DND-41 (cell line): ENCODE measurements at regions not wholly inside any gene's neighbourhood (a gene's known extent, or its start where the extent isn't known, plus 50 kb on each side); places are given as distances from the start of the nearest gene placed in this dataset.
"Not testable (repeated sequence)": the region's sequence is repeated elsewhere in the genome, so short reads cannot be mapped to it uniquely, and the experiment has no call there.

Source experiments
- ATAC-seq: fragments of 200-7000 bp; cut with Tn5 transposase; 3 replicates; pipeline ENCODE4 v1.9.1; 2021; ENCODE audit warnings: low read depth; ENCODE audit not compliant: insufficient read depth
- DNase-seq: peaks from one replicate; pipeline ENCODE4 v3.0.0-alpha.2; 2020
- H2AFZ ChIP-seq: 2 replicates; pipeline ENCODE4 v1.6.0; 2012; ENCODE audit warnings: low read depth, low read length
- H3K27ac ChIP-seq: 2 replicates; pipeline ENCODE4 v1.5.1; 2012; ENCODE audit warnings: low read length, inconsistent platforms
- H3K27me3 ChIP-seq: fragments of 200-600 bp; sonication (generic); 2 replicates; pipeline ENCODE4 v1.6.0; 2012; ENCODE audit warnings: low read length, mild to moderate bottlenecking, inconsistent platforms; ENCODE audit not compliant: insufficient read depth, poor library complexity
- H3K36me3 ChIP-seq: 2 replicates; pipeline ENCODE4 v1.5.1; 2012; ENCODE audit warnings: low read length, inconsistent platforms; ENCODE audit not compliant: insufficient read depth
- H3K4me1 ChIP-seq: 2 replicates; pipeline ENCODE4 v1.5.1; 2012; ENCODE audit warnings: mild to moderate bottlenecking, low read length; ENCODE audit not compliant: insufficient read depth
- H3K4me2 ChIP-seq: 2 replicates; pipeline ENCODE4 v1.6.0; 2012; ENCODE audit warnings: mild to moderate bottlenecking, moderate library complexity, low read length, inconsistent platforms; ENCODE audit not compliant: insufficient read depth
- H3K4me3 ChIP-seq, 2 experiments: fragments of 200-600 bp in 1 of 2; shearing (Covaris generic) in 1 of 2; 2 replicates each; pipeline ENCODE4 v1.5.1; 2012 to 2016; ENCODE audit warnings: inconsistent platforms in 2 of 2, low read length in 2 of 2, mild to moderate bottlenecking in 2 of 2, low read depth in 1 of 2, moderate library complexity in 1 of 2
- H3K79me2 ChIP-seq: 2 replicates; pipeline ENCODE4 v1.6.0; 2012; ENCODE audit warnings: low read length, inconsistent platforms; ENCODE audit not compliant: insufficient read depth
- H3K9ac ChIP-seq: 2 replicates; pipeline ENCODE4 v1.6.0; 2012; ENCODE audit warnings: low read depth, mild to moderate bottlenecking, inconsistent platforms, low read length, moderate library complexity
- H3K9me3 ChIP-seq: 2 replicates; pipeline ENCODE4 v1.5.1; 2012; ENCODE audit warnings: low read length, moderate library complexity, mild to moderate bottlenecking, inconsistent platforms; ENCODE audit not compliant: insufficient read depth, severe bottlenecking
- H4K20me1 ChIP-seq: 2 replicates; pipeline ENCODE4 v1.6.0; 2012; ENCODE audit warnings: low read length; ENCODE audit not compliant: insufficient read depth
- EZH2 ChIP-seq: IDR thresholded peaks from 3 replicates; pipeline ENCODE4 v1.6.1; 2012; ENCODE audit warnings: borderline replicate concordance, low read depth, mild to moderate bottlenecking, moderate library complexity, low read length, inconsistent platforms; ENCODE audit not compliant: severe bottlenecking
- TF ChIP-seq, protein P1 (sequence below): IDR thresholded peaks from 2 replicates; pipeline ENCODE4 v1.5.1; 2012; ENCODE audit warnings: borderline replicate concordance, low read length, moderate library complexity, mild to moderate bottlenecking; ENCODE audit not compliant: poor library complexity, severe bottlenecking; ENCODE audit errors: extremely low read depth

DNA sequence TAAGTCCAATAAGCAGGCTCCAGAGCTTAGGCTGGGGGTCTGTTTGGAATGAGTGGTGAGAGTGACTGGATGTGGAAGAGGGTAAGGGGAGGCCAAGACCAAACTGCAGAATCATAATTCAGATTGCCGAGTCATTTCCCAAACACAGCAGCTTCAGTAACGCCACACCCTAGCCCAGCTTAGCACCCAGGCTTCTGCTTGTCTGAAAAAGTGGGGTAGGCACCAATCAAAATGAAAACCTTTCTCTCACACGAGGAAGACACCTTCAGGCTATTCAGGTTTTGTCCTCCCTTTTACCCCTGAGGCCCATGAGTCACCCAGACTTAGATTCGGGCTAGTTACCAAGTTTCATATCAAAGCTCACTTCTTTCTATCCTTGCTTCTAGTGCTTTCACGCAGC is 306.1 kb downstream of the DAD1 start:
- H3K79me2 ChIP-seq: no peaks in the 10 kb centered on the region
- no peaks in the 10 kb centered on the region for H3K36me3 ChIP-seq
- TF ChIP-seq EZH2: no peak
- TF ChIP-seq, protein P1, sequence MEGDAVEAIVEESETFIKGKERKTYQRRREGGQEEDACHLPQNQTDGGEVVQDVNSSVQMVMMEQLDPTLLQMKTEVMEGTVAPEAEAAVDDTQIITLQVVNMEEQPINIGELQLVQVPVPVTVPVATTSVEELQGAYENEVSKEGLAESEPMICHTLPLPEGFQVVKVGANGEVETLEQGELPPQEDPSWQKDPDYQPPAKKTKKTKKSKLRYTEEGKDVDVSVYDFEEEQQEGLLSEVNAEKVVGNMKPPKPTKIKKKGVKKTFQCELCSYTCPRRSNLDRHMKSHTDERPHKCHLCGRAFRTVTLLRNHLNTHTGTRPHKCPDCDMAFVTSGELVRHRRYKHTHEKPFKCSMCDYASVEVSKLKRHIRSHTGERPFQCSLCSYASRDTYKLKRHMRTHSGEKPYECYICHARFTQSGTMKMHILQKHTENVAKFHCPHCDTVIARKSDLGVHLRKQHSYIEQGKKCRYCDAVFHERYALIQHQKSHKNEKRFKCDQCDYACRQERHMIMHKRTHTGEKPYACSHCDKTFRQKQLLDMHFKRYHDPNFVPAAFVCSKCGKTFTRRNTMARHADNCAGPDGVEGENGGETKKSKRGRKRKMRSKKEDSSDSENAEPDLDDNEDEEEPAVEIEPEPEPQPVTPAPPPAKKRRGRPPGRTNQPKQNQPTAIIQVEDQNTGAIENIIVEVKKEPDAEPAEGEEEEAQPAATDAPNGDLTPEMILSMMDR: no peak
- no peak overlapping the region for H2AFZ ChIP-seq
- H3K4me1 ChIP-seq: peaks cover 20% of the 10 kb centered on the region
- no peak for DNase-seq
- no peak overlapping the region for H3K4me2 ChIP-seq
- no peak overlapping the region for H3K4me3 ChIP-seq
- H3K27ac ChIP-seq: no peak overlapping the region
- no peak for ATAC-seq
- H3K9ac ChIP-seq: no peak overlapping the region
- no peaks in the 10 kb centered on the region for H3K27me3 ChIP-seq
- H3K9me3 ChIP-seq: no peaks in the 10 kb centered on the region
- no peaks in the 10 kb centered on the region for H4K20me1 ChIP-seq

DNA sequence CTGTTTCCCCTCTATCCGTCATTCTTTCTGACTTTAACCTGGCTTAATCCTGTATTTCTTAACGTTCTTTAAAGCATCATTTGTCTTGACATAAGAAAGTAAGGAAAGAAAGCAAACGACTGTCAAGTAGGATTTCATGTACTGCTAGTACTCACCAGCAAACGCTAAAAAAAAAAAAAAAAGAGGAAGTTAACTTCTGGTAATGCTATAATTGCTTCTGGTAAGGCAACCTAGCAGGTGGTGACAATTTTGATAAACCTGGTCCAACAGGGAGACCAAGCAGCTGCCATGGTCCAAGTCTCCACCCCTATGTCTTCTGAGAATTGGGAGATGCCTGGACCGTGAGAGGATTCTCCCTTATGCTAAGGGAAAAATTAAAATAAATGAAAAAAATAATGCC is 306.6 kb downstream of the DAD1 start:
- H3K4me1 ChIP-seq: peaks cover 20% of the 10 kb centered on the region
- no peak overlapping the region for H3K27ac ChIP-seq
- no peaks in the 10 kb centered on the region for H3K79me2 ChIP-seq
- no peaks in the 10 kb centered on the region for H4K20me1 ChIP-seq
- no peak overlapping the region for H3K9ac ChIP-seq
- no peak overlapping the region for H3K4me2 ChIP-seq
- DNase-seq (no peak), ATAC-seq (no peak)
- H3K27me3 ChIP-seq: no peaks in the 10 kb centered on the region
- H2AFZ ChIP-seq: no peak overlapping the region
- H3K4me3 ChIP-seq: no peak overlapping the region
- H3K36me3 ChIP-seq: no peaks in the 10 kb centered on the region
- no peak for TF ChIP-seq EZH2
- TF ChIP-seq, protein P1: no peak
- no peaks in the 10 kb centered on the region for H3K9me3 ChIP-seq

DNA sequence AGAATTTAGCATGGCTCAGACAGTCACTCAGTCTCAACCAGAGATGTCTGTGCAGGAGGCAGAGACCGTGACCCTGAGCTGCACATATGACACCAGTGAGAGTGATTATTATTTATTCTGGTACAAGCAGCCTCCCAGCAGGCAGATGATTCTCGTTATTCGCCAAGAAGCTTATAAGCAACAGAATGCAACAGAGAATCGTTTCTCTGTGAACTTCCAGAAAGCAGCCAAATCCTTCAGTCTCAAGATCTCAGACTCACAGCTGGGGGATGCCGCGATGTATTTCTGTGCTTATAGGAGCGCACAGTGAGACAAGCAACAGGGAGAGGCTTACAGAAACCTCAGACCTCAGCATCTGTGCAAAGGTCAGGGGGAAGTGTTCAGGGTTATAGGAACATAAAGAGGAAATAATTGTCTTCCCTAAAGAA is 307.6 kb downstream of the DAD1 start:
- ATAC-seq (peak; percentile 53; the same call in 2 of the 3 replicates), DNase-seq (peak; percentile 12)
- H3K27ac ChIP-seq, H3K79me2 ChIP-seq, H3K27me3 ChIP-seq, H3K36me3 ChIP-seq, H2AFZ ChIP-seq, H4K20me1 ChIP-seq, H3K4me2 ChIP-seq, H3K9ac ChIP-seq, H3K4me3 ChIP-seq, H3K9me3 ChIP-seq: not testable (repeated sequence)
- peaks cover 20% of the 10 kb centered on the region for H3K4me1 ChIP-seq

DNA sequence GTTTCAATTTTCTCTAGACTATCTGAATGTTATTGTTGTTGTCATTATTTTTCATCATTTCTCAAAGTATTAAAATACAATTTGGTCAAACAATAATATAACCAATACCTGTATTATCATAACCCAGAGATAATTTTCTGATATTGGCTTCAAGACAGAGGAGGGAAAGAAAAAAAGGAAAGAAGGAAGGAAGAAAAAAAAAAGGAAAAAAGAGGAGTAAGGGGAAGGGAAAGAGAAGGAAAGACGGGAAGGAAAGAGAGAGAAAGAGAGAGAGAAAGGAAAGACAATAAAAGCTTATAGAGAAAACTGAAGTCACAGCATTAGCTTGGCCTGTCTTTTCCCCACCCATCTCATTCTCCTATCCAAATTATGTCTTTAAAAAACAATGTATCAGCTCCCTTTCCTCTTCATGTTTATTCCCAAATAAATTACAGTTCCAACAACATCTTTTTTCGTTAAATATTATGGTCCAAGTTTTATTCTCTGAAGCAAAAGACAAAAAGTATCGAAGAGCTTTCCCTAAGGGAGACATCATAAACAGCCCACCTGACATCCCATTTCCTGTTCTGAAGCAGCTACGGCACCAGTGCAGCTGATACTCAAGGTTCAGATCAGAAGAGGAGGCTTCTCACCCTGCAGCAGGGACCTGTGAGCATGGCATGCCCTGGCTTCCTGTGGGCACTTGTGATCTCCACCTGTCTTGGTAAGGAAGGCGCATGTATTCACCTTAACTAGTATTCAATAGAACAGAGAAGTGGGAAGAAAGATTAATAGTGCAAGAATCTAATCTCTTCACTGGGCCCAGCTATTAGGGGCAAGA is 308.3 kb downstream of the DAD1 start:
- Histone ChIP-seq H3K4me1 (peaks cover 20% of the 10 kb centered on the region), H3K27ac (no peak overlapping the region), H4K20me1 (no peaks in the 10 kb centered on the region), H3K4me2 (peak overlapping the region; percentile 52), H3K9ac (no peak overlapping the region), H3K4me3 (no peak overlapping the region), H3K79me2 (no peaks in the 10 kb centered on the region), H3K9me3 (no peaks in the 10 kb centered on the region), H2AFZ (no peak overlapping the region), H3K27me3 (no peaks in the 10 kb centered on the region), H3K36me3 (no peaks in the 10 kb centered on the region)
- peak; percentile 36 for DNase-seq
- ATAC-seq: peak; percentile 74
- TF ChIP-seq, protein P1: no peak
- TF ChIP-seq EZH2: no peak
